Stimulated activated CD4-positive, alpha-beta T cell treated with anti-CD3 and anti-CD28 coated beads, TNF-alpha, amount 100 ng/mL, for 24 hours (primary cell): ENCODE measurements at regions not wholly inside any gene's neighbourhood (a gene's known extent, or its start where the extent isn't known, plus 50 kb on each side); places are given as distances from the start of the nearest gene placed in this dataset.

Experiments used
- DNase-seq, 3 experiments: peaks; one replicate each; pipeline ENCODE4 v3.0.0-alpha.2; 2020; ENCODE audit warnings: low read depth in 3 of 3

DNA sequence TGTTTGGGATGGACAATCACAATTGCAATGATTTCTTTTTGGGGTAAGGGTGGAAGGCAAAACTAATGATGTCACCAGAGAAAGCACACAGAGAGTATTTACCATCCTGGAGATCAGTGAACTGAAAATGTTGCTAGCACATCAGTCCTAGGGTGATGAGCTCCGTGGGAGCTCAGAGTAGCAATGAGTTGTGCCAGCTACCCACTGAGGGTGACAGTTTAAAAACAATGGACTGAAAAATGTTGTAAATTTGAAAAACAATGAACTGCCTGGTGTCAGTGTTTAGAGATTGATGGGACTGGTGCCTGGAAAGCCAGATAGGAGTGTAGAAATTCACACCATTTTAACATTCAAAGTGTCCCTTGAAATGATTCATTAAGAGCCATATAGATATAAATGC, 198.5 kb downstream of the ATP23 start:
- DNase-seq, result no peak

DNA sequence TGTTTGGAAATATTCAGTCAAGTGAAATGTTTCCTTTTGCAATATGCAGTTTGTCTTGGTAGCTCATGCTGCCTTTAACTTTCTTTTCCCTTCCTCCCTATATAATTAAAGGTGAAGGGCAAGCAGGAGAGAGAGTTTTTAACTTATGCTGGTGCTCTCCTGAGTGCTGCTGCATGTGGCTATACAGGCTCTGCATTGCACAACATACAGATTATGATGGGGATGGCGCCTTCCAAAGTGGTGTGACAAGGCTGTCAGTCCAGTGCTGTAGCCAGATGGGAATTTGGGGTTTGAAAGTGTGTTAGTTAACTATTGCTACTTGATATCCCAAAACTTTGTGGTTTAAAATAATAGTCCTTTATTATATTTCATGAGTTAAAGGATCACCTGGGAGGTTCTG, 199.0 kb downstream of the ATP23 start:
- DNase-seq, result no peak

DNA sequence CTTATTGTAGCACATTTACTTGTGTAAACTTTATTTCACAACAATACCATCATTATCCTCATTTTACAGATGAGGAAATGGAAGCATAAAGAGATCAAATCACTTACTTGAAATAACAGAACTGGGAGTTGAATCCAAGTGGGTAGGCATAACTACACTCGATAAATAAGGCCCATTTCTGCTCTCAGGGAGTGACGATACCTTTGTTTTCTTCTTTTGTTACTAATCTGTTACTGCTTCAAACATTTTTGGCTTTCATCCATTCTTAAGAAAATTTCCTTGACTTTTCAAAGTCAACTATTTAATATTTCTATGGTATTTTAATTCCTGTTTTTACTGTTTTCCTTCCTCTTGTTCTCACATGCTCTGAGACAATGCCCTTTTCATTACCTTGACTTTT, 201.6 kb downstream of the ATP23 start:
- DNase-seq, result no peak

DNA sequence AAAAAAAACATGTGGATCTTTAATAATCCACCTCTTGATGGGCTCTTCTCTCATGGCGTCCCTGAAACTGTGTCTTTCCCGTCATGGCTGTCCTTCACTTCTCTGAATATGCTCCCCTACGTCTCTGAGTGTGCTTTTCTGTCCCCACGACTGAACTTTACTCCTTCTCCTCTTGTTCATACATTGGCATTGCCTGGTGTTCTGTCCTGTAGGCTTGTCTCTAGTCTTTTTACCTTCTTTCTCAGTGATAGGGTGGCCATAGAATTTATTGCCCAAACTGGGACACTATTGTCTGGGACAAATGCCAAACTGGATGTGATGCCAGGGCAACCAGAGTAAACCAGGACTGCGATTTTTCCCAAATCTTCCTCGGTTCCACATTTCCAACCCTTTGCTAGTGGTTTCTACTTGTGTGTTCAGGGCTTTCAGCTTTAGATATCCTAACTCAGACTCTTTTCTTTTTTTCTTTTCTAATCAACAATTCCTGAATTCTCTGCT, 202.2 kb downstream of the ATP23 start:
- no peak for DNase-seq

DNA sequence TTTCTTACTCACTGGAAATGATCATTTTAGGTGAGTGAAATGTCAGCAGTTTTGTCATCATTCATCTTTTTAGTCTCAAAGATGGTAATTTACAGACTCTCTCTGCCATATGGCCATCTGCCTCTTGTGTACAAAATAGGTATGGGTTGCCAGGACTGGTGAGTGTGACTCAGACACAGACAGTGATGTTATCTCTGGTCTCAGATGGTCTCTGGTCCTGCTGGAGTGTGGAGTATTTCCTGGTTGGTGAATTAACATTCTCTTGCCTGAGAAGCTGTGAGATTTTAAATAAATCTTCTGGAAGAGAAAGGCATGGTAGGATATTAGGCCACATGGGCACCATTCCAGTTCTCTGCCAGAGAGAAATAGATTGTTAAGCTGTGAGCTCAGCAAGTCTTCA, 207.0 kb downstream of the ATP23 start:
- DNase-seq, result no peak

DNA sequence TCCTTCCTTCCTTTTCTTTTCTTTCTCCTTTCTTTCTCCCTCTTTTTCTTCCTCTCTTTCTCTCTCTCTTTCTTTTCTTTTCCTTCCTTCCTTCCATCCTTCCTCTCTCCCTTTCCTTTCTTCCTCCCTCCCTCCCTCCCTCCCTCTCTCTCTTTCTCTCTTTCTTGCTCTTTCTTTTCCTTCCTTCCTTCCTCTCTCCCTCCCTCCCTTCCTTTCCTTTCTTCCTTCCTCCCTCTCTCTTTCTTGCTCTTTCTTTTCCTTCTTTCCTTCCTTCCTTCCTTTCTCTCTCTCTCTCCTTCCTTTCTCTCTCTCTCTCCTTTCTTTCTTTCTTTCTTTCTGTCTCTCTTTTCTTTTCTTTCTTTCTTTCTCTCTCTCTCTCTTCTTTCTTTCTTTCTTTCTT, 207.6 kb downstream of the ATP23 start:
- DNase-seq, result no peak

DNA sequence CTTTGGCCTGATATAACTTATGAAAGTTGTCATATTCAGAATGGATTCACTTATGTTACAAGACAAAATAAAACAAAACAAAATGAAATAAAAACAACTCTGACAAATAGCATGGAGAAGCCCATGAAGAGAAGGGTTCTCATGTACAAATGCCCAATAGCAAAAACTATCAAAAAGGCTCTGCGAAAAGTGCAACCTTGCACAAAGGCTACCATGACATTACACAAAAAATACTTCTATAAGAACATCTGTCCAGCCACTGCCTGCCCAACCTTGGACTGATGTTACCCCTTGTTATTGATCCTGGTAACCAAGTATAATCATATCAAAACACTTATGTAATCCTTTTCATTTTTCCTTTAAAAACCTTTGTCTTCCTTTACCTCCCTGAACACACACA, 213.0 kb downstream of the ATP23 start:
- DNase-seq, result no peak

DNA sequence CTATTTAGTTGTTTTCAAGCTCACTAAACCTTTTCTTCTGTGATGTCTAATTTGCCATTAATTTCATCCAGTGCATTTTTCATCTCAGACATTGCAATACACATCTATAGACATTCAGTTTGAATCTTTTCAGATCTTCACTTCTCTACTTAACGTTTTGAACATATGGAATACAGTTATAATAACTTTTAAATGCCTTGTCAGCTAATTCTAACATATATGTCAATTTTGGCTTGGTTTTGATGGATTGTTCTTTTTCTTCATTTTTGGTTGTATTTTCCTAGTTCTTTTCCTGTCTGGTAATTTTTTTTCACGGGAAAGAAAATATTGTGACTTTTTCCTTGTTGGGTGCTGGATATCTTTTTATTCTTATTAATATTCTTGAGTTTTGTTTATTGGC, 215.3 kb downstream of the ATP23 start:
- DNase-seq, result no peak

DNA sequence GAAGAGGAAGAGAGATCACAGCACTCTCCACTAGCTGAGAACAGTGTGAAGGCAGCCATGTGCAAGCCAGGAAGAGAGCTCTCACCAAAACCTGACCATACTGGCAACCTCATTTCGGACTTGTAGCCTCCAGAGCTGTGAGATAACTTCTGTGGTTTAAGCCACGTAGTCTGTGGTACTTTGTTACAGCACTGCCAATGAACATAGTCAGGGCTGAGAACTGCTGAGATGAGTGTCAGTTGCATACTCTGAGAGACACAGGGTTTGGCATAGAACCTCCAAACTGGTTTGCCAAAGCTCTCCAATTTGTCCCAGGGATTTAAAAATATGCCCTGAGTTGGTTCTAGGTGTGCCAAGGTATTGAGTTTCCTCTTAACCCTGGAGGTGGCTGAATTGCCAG, 218.6 kb downstream of the ATP23 start:
- DNase-seq, result no peak

DNA sequence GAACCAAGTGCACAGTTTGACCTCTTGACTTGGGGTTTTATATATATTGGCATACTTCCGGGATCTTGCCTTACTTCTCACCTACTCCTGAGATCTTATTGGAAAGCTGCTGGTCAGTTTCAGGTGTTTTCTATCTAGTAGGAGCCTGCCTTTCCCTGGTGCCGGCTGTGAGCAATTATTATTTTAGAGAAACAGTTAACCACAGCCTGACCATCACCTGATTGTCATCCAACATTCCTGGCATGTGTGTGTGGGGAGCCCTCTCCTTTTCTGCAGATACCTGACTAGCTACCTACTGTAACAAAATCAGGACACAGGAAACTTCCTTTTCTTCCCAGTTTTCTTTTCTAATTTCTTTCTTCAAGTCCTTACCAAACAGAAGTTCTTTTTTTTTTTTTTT, 220.4 kb downstream of the ATP23 start:
- no peak for DNase-seq

DNA sequence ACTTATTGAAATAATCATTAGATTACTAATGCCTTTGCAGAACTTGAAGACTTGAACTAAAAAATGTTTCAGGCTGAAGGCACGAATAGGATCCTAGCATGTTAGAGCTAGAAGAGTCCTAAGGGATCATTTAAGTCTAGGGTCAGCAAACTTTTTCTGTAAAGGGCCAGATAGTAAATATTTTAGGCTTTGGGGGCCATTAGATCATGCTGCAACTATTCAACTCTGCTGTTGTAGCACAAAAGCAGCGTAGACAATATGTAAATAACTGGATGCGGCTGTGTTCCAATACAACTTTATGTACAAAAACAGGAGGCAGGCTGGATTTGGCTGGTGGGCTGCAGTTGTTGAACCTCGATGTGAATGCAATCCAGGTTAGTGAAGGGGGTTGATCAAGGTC, 221.7 kb downstream of the ATP23 start:
- no peak for DNase-seq

DNA sequence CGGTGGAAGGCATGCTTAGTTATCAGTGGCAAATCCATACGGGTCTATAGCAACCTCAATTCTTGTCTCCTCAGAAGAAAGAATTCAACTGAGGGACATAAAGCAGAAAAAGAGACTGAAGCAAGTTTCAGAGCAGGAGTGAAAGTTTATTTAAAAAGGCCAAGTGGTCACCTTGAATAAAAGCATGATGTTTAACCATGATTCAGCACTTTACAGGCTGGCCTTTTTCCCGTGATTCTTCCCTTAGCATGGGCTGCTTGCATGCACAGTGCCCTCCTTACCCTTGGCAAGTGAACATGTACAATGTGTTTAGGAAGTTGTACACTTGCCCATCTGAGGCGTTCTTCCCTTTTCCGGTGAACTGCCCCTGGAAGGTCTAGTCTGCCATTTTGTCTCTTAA, 225.3 kb downstream of the ATP23 start:
- DNase-seq, result no peak

DNA sequence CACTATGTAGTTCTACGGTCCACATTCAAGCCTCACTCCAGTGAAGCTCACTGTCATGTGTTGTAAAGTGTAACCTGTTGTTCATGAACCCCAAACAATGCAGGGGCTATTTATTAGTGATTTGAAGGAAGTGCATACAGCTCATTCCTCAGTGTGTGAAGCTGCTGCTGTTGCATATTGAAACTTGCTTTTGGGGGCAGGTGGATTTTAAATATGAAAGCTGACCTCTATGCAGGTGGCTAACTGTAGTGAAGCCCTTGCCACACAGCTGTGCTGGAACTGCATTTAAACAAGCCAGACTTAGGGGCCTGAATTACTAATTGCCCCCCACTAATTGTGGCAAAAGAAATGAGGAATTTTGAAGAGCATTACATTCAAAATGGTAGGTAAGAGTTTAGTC, 226.3 kb downstream of the ATP23 start:
- DNase-seq, result no peak

DNA sequence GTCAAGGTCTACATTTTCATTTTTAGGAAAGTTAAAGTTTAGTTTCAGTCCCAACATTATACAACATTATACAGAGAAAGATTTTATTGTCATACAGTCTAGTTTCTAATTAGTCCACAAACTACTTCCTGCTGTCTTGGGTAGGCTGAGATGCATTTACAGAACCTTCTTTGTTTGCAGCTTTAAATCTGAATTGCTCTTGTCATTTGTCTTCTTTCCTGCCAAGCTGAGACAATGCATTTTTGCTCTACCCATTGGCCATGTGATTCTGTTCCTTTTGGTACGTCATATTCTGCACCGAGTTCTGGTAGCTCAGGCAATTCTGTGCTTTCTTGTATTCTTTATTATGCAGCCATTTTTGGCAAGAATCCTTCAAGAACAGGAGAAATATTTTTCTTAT, 228.5 kb downstream of the ATP23 start:
- no peak for DNase-seq

DNA sequence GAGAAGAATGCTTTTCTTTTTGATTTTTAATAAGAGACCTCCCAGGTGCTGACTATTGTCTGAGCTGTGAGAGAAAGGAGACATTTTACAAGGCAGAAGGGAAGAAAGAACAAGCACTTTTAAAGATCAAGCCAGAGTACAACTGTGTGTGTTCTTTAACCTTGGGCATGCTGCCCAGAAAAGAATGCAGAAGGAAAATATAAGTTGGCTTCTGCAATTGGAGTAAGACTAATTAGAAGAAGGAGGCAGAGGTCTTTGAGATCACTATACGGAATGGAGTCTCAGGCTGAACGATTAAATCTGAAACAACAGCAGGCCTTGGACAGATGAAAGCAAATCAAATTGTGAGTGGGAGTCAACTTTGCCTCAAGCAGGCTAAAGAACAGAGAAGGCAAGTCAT, 230.5 kb downstream of the ATP23 start:
- no peak for DNase-seq

DNA sequence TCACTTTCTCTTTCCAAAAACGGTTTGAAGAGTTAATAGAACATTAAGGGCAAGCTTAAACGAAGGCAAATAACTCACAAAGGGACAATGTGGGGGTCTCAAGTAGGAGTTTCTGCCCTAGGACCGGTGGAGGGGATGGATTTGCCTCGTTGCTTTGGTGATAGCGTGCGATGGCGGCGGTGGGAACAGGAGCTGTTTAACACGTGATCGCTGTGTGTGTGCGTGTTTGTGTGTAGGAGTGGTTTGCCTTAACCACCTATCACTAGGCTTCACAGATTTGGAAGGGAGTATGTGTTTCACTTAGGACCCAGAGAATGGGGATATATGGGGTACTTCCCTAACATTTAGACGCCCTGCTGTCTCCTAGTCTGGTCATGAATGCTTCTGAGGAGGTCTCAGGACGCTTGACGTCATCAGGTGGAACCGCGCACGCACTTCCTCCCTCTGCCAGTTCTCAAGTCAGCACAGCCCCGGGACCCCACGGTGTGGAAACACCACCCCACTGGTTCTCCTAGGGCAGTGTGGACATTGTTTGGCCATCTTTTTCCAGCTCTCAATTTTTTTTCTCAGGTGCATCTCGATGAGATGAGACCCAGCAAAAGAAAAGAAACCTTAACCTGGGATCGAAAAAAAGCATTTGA, 231.2 kb downstream of the ATP23 start:
- DNase-seq, result no peak

DNA sequence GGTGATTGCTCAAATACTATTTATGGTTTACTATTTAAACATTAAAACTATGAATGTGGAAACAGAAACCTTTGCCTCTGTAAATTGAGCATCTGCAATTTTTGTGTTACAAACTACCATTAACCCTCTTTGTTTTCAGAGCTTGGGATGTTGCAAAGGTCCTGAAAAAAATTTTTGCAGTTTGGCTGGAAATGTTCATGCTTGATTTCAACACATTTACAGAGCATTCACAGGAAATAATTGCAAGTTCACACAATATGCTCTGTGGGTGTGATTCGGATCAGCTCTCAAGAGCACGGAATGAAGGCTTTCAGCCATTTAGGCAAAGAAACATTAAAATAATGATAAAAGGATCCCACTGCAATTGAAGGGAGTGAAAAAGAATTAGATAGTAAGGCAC, 232.9 kb downstream of the ATP23 start:
- no peak for DNase-seq

DNA sequence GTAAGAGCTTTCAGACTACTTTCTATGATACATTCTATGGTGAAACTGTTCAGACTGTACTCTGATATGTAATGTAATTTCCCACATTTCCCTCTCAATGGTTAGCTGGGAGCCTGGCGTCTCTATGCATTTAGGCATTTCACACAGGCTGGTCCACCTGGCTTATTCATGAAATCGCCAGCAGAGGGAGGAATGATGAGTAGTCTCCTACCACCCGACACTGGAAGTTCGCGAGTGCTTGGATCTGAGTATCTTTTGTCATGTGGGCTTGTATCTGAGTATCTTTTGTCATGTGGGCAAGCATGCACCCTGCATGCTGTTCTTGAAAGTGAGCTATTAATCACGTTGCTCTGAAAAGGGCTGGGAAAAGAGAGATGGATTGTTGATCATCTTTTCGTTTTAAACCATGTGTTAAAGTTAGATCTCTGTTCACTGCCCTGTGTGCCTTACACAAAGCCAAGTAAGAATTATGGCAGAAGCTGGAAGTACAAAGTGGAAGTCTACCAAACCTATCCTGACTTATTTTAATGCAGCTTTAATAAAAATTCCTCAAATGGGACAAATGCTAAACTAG, 235.0 kb downstream of the ATP23 start:
- peak in 1 of 3 experiments; percentile 1 for DNase-seq

DNA sequence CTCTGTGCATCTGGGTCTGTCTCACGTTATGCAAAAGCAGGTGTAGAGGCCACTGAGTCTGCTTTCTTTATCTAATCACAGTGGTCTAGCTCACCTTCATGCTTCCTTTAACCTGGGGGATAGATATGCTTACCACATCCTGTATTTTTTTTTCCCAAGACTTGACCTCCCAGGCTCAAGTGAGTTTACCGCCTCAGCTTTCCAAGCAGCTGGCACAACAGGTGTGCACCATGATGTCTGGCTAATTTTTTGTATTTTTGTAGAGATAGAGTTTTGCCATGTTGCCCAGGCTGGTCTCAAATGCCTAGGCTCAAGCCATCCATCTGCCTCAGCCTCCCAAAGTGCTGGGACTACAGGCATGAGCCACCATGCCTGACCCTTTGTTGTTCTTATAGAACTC, 236.0 kb downstream of the ATP23 start:
- no peak for DNase-seq

DNA sequence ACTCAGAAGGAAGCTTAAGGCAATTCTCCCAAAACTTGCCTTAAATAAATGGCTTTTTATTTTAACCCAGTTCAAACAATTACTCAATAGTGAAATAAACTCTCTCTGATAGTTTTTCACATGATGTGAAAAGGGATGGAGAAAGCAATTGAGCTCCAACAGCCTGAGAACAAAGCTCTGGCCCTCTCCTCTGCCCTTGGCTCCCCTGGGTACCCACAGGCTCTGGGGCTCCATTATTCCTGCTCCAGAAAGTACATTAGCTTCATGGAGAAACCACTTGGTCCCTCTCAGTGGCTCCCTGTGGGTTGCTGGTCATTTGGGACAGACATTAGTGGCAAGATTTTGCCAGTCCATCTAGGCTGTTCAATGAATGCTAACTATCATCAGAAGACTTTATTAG, 242.8 kb downstream of the ATP23 start:
- no peak for DNase-seq

DNA sequence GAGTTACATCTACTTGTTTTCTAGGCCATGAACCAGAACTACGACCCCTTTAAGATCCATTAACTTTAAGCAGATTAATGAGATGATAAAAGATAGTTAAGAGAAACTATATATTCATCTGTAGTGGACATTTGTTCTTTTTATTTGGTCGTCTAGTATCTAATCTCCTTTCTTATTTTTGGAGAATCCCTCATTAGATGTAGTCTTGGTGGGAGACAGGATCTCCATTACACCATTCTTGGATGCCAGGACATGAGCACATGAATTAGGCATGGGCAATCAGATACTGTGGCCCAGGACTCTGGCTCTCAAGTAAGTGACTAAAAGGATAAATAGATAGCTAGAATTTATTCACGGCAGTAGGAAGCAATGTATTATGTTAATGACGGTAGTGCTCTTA, 245.0 kb downstream of the ATP23 start:
- no peak for DNase-seq

DNA sequence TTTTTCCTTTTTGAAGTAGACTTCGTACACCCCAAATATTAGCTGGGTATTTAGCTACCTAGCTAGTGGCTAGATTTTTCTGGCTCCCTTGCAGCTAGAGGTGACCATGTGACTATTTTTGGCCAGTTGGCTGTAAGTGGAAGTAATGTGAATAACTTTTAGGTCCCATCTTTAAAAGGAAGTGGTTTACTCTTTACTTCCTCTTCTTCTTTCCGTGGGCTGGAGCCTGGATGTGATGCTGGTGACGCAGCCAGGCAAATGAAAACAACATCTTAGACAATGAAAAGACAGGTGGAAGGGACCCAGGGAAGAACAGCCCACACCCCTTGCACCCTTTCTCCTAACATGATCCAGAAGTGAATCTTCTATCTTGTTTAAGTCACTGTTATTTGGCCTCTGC, 245.5 kb downstream of the ATP23 start:
- DNase-seq, result no peak

DNA sequence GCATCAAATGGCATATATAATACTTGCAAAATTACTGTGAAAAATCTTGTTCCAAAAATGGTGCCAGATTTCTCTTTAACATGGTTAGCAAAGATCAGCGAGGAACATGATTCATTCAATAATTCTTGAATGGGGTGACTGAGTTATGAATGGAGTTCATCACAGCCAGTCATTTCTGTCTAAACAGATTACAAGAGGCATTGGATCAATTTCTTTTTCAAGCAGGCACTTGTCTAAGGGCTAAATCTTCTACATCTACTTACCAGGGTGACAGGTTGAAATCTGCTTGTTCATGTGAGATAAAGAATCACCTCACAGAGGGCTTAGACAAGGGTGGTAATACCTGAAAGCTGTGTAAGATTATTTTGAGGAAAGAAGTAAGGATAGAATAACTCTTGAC, 247.7 kb downstream of the ATP23 start:
- no peak for DNase-seq

DNA sequence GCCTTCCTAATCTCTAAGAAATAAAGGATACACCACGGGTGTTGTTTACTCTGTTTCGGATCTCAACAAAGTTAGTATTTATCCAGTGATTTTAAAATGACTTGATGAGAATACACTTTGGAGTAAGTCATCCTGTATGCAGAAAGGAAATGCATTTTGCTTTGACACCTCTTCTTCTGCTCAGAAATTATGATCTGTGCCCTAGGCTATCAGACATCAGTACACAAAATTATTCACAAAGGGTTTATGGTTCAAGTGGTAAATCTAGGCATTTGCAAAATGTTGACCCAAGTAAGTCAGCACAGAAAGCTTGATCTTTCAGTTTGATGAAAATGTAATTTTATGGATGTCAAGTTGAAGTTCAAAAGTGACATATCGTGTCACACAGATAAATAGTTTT, 248.5 kb downstream of the ATP23 start:
- DNase-seq, result no peak
